ENCODE measurements at regions not wholly inside any gene's neighbourhood (a gene's known extent, or its start where the extent isn't known, plus 50 kb on each side); places are given as distances from the start of the nearest gene placed in this dataset.

- in situ Hi-C loops (cut with MboI; ENCODE audit: low sequenced_read_pairs) = no loop called here
Measured at GRCh38 chr21:38654580-38654979, 151.1 kb upstream of the ETS2 start.

GRCh38 chr21:38658511-38658910 is 147.2 kb upstream of the ETS2 start:
- in situ Hi-C loops (cut with MboI; ENCODE audit: low sequenced_read_pairs) = no loop called here

- in situ Hi-C loops (cut with MboI; ENCODE audit: low sequenced_read_pairs) = no loop called here
Measured at GRCh38 chr21:38659936-38660332, 145.8 kb upstream of the ETS2 start.

- in situ Hi-C loops (cut with MboI; ENCODE audit: low sequenced_read_pairs) = no loop called here
Measured at GRCh38 chr21:38660333-38661196, 145.2 kb upstream of the ETS2 start.

- in situ Hi-C loops (cut with MboI; ENCODE audit: low sequenced_read_pairs) = no loop called here
Measured at GRCh38 chr21:38661197-38661871, 144.4 kb upstream of the ETS2 start.

GRCh38 chr21:38661889-38662568 is 143.7 kb upstream of the ETS2 start:
- in situ Hi-C loops (cut with MboI; ENCODE audit: low sequenced_read_pairs) = no loop called here

- in situ Hi-C loops (cut with MboI; ENCODE audit: low sequenced_read_pairs) = no loop called here
Measured at GRCh38 chr21:38663282-38663681, 142.4 kb upstream of the ETS2 start.

- in situ Hi-C loops (cut with MboI; ENCODE audit: low sequenced_read_pairs) = no loop called here
Measured at GRCh38 chr21:38664315-38664714, 141.4 kb upstream of the ETS2 start.

- in situ Hi-C loops (cut with MboI; ENCODE audit: low sequenced_read_pairs) = no loop called here
Measured at GRCh38 chr21:38664841-38665240, 140.9 kb upstream of the ETS2 start.

- in situ Hi-C loops (cut with MboI; ENCODE audit: low sequenced_read_pairs) = no loop called here
Measured at GRCh38 chr21:38667291-38667870, 138.3 kb upstream of the ETS2 start.

- in situ Hi-C loops (cut with MboI; ENCODE audit: low sequenced_read_pairs) = no loop called here
Measured at GRCh38 chr21:38668067-38668466, 137.7 kb upstream of the ETS2 start.

GRCh38 chr21:38668541-38668940 is 137.2 kb upstream of the ETS2 start:
- in situ Hi-C loops (cut with MboI; ENCODE audit: low sequenced_read_pairs) = no loop called here

GRCh38 chr21:38669186-38669585 is 136.5 kb upstream of the ETS2 start:
- in situ Hi-C loops (cut with MboI; ENCODE audit: low sequenced_read_pairs) = no loop called here

- in situ Hi-C loops (cut with MboI; ENCODE audit: low sequenced_read_pairs) = no loop called here
Measured at GRCh38 chr21:38670861-38671260, 134.9 kb upstream of the ETS2 start.

GRCh38 chr21:38671773-38672172 is 134.0 kb upstream of the ETS2 start:
- in situ Hi-C loops (cut with MboI; ENCODE audit: low sequenced_read_pairs) = no loop called here

- in situ Hi-C loops (cut with MboI; ENCODE audit: low sequenced_read_pairs) = no loop called here
Measured at GRCh38 chr21:38675182-38675824, 130.4 kb upstream of the ETS2 start.

GRCh38 chr21:38678827-38679226 is 126.9 kb upstream of the ETS2 start:
- in situ Hi-C loops (cut with MboI; ENCODE audit: low sequenced_read_pairs) = no loop called here

GRCh38 chr21:38679534-38679933 is 126.2 kb upstream of the ETS2 start:
- in situ Hi-C loops (cut with MboI; ENCODE audit: low sequenced_read_pairs) = no loop called here

GRCh38 chr21:38680401-38680800 is 125.3 kb upstream of the ETS2 start:
- in situ Hi-C loops (cut with MboI; ENCODE audit: low sequenced_read_pairs) = no loop called here

- in situ Hi-C loops (cut with MboI; ENCODE audit: low sequenced_read_pairs) = no loop called here
Measured at GRCh38 chr21:38683222-38683621, 122.5 kb upstream of the ETS2 start.

GRCh38 chr21:38688068-38688467 is 117.7 kb upstream of the ETS2 start:
- in situ Hi-C loops (cut with MboI; ENCODE audit: low sequenced_read_pairs) = no loop called here
